OCI-LY3 (cell line): ENCODE measurements at regions not wholly inside any gene's neighbourhood (a gene's known extent, or its start where the extent isn't known, plus 50 kb on each side); places are given as distances from the start of the nearest gene placed in this dataset.

Source experiments
- H2AFZ ChIP-seq: fragments of 200-600, 300-600 bp; shearing (Covaris generic); 2 replicates; pipeline ENCODE4 v1.6.0; 2014; ENCODE audit warnings: antibody characterized with exemption, low read depth, low read length
- H3K27ac ChIP-seq: fragments of 200-600, 300-600 bp; sonication (generic); 2 replicates; pipeline ENCODE4 v1.5.1; 2014; ENCODE audit warnings: mild to moderate bottlenecking, low read length, moderate library complexity, mixed read lengths
- H3K27me3 ChIP-seq: fragments of 200-600, 300-600 bp; sonication (generic); 2 replicates; pipeline ENCODE4 v1.6.1; 2014; ENCODE audit warnings: low read depth, low read length, mixed read lengths
- H3K36me3 ChIP-seq: fragments of 200-600, 300-600 bp; sonication (generic); replicated peaks from 2 replicates; pipeline ENCODE3; 2014; ENCODE audit warnings: low read depth, low read length, mixed read lengths
- H3K4me1 ChIP-seq: fragments of 300-600, 200-600 bp; sonication (generic); 2 replicates; pipeline ENCODE4 v1.6.1; 2014; ENCODE audit warnings: low read length, mixed read lengths
- H3K4me2 ChIP-seq: fragments of 200-600, 300-600 bp; sonication (generic); 2 replicates; pipeline ENCODE4 v1.6.1; 2014; ENCODE audit warnings: low read length, mixed read lengths
- H3K4me3 ChIP-seq: fragments of 300-600, 200-600 bp; sonication (generic); 2 replicates; pipeline ENCODE4 v1.5.1; 2014; ENCODE audit warnings: antibody characterized with exemption, mild to moderate bottlenecking, low read length, moderate library complexity
- H3K79me2 ChIP-seq: fragments of 300-600, 200-600 bp; shearing (Covaris generic); 2 replicates; pipeline ENCODE4 v1.6.1; 2014; ENCODE audit warnings: mild to moderate bottlenecking, low read length, mixed read lengths
- H3K9ac ChIP-seq: fragments of 300-600, 200-600 bp; shearing (Covaris generic); 2 replicates; pipeline ENCODE4 v1.6.0; 2014; ENCODE audit warnings: mild to moderate bottlenecking, low read length, moderate library complexity
- H3K9me3 ChIP-seq: fragments of 200-600, 300-600 bp; shearing (Covaris generic); 2 replicates; pipeline ENCODE4 v1.6.1; 2014; ENCODE audit warnings: low read length, mixed read lengths; ENCODE audit not compliant: insufficient read depth
- H4K20me1 ChIP-seq: fragments of 200-600, 300-600 bp; sonication (generic); 2 replicates; pipeline ENCODE4 v1.6.1; 2016; ENCODE audit warnings: low read length, mixed read lengths; ENCODE audit not compliant: insufficient read depth
- EZH2phosphoT487 ChIP-seq: fragments of 200-600 bp; shearing (Covaris generic); IDR thresholded peaks from 2 replicates; pipeline ENCODE4 v1.6.1; 2018; ENCODE audit warnings: antibody characterized with exemption, mixed run types, low read depth
- TF ChIP-seq, protein P1 (sequence below): fragments of 200-600, 300-600 bp; sonication (generic); IDR thresholded peaks from 2 replicates; pipeline ENCODE4 v1.5.1; 2014; ENCODE audit warnings: antibody characterized with exemption, low read length, low read depth

- Histone ChIP-seq H3K36me3 (no peaks in the 10 kb centered on the region), H3K9me3 (no peaks in the 10 kb centered on the region), H3K4me2 (no peak overlapping the region), H2AFZ (no peak overlapping the region), H3K4me3 (no peak overlapping the region), H3K9ac (no peak overlapping the region), H3K27me3 (no peaks in the 10 kb centered on the region), H4K20me1 (no peaks in the 10 kb centered on the region), H3K27ac (no peak overlapping the region), H3K79me2 (no peaks in the 10 kb centered on the region), H3K4me1 (peaks cover 5% of the 10 kb centered on the region)
- TF ChIP-seq EZH2phosphoT487: no peak
- TF ChIP-seq, protein P1, sequence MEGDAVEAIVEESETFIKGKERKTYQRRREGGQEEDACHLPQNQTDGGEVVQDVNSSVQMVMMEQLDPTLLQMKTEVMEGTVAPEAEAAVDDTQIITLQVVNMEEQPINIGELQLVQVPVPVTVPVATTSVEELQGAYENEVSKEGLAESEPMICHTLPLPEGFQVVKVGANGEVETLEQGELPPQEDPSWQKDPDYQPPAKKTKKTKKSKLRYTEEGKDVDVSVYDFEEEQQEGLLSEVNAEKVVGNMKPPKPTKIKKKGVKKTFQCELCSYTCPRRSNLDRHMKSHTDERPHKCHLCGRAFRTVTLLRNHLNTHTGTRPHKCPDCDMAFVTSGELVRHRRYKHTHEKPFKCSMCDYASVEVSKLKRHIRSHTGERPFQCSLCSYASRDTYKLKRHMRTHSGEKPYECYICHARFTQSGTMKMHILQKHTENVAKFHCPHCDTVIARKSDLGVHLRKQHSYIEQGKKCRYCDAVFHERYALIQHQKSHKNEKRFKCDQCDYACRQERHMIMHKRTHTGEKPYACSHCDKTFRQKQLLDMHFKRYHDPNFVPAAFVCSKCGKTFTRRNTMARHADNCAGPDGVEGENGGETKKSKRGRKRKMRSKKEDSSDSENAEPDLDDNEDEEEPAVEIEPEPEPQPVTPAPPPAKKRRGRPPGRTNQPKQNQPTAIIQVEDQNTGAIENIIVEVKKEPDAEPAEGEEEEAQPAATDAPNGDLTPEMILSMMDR: no peak
Measured at GRCh38 chr4:180500154-180500553, 1743.0 kb upstream of the TENM3 start.

DNA sequence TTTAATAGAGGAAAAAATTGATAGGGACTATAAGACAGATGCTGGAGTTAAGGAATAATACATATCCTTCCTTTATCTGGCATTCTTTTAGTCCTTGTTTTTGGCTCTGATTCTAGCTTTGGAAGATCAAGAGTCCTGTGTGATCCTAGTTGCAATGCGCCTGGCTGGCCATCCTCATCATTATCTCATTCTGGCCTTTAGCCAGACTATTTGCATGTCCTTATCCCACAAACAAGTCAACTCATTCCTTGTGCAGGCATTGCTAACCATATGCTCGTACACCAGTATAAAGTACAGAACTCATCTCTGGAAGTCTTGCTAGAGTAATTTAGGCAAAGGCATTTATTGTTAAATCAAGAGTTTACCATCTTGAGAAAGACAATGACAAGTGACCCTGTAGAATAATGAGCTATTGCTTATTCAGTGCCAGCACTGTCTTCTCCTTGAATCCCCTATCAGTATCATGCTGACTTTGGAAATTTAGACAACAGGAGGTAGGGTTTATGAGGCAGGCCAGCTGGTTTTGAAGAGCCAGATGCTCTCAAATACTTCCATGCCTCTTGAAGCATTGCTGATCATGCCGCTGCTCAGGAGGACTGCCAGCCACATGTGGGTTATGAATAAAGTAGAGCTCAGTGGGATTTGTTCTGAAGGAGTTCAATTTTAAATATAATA, 1730.3 kb upstream of the TENM3 start:
- Histone ChIP-seq H3K4me2 (no peak overlapping the region), H3K9me3 (no peaks in the 10 kb centered on the region), H3K36me3 (no peaks in the 10 kb centered on the region), H3K79me2 (no peaks in the 10 kb centered on the region), H3K4me1 (no peaks in the 10 kb centered on the region), H3K9ac (no peak overlapping the region), H3K27ac (no peak overlapping the region), H3K4me3 (no peak overlapping the region), H3K27me3 (no peaks in the 10 kb centered on the region), H4K20me1 (no peaks in the 10 kb centered on the region), H2AFZ (no peak overlapping the region; the same call in 1 of the 2 replicates)
- TF ChIP-seq, protein P1: no peak
- no peak for TF ChIP-seq EZH2phosphoT487

GRCh38 chr4:180518906-180519305, 1724.3 kb upstream of the TENM3 start:
- no peak overlapping the region for H3K27ac ChIP-seq
- H3K9me3 ChIP-seq: no peaks in the 10 kb centered on the region
- no peak overlapping the region for H2AFZ ChIP-seq
- no peak overlapping the region for H3K4me3 ChIP-seq
- H4K20me1 ChIP-seq: no peaks in the 10 kb centered on the region
- no peaks in the 10 kb centered on the region for H3K79me2 ChIP-seq
- no peaks in the 10 kb centered on the region for H3K36me3 ChIP-seq
- no peak overlapping the region for H3K4me2 ChIP-seq
- TF ChIP-seq, protein P1: no peak
- no peak for TF ChIP-seq EZH2phosphoT487
- no peak overlapping the region for H3K9ac ChIP-seq
- no peaks in the 10 kb centered on the region for H3K4me1 ChIP-seq
- H3K27me3 ChIP-seq: no peaks in the 10 kb centered on the region

DNA sequence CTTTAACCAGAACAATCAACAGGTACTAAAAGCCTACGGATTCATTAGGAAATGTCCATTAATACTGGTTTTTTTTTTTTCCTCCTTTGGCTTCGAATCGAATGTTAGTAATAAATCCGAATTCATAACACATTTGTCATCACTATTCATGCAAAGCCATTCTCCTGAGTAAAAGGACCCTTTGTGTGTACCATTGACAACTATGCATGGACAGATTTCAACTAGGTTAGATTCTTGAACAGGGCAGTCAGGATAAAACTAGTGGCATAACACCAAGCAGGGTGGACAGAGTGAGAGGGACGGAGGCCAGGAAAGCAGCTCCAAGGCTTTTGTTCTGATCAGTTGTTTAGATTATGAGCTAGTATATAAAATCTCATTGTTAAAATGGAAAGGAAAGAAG, 1722.0 kb upstream of the TENM3 start:
- no peak overlapping the region for H3K9ac ChIP-seq
- H3K79me2 ChIP-seq: no peaks in the 10 kb centered on the region
- H2AFZ ChIP-seq: no peak overlapping the region
- no peak for TF ChIP-seq EZH2phosphoT487
- TF ChIP-seq, protein P1: no peak
- no peaks in the 10 kb centered on the region for H3K36me3 ChIP-seq
- H4K20me1 ChIP-seq: no peaks in the 10 kb centered on the region
- H3K27ac ChIP-seq: no peak overlapping the region
- no peak overlapping the region for H3K4me3 ChIP-seq
- no peak overlapping the region for H3K4me2 ChIP-seq
- no peaks in the 10 kb centered on the region for H3K9me3 ChIP-seq
- no peaks in the 10 kb centered on the region for H3K4me1 ChIP-seq
- H3K27me3 ChIP-seq: no peaks in the 10 kb centered on the region
